KMS-11 (cell line): ENCODE measurements at regions not wholly inside any gene's neighbourhood (a gene's known extent, or its start where the extent isn't known, plus 50 kb on each side); places are given as distances from the start of the nearest gene placed in this dataset.
"Not testable (repeated sequence)": the region's sequence is repeated elsewhere in the genome, so short reads cannot be mapped to it uniquely, and the experiment has no call there.

ENCODE experiments used
- H2AFZ ChIP-seq: fragments of 200-600 bp; sonication (generic); 2 replicates; pipeline ENCODE4 v1.6.1; 2016; ENCODE audit warnings: antibody characterized with exemption, mixed run types, low read depth
- H3K27ac ChIP-seq: fragments of 200-600 bp; sonication (generic); 2 replicates; pipeline ENCODE4 v1.6.1; 2016; ENCODE audit warnings: mild to moderate bottlenecking, mixed run types
- H3K27me3 ChIP-seq: fragments of 200-600 bp; sonication (generic); 2 replicates; pipeline ENCODE4 v1.6.1; 2017; ENCODE audit warnings: mild to moderate bottlenecking, low read depth, mixed run types, moderate library complexity; ENCODE audit not compliant: insufficient read depth
- H3K36me3 ChIP-seq: fragments of 200-600 bp; sonication (generic); 2 replicates; pipeline ENCODE4 v1.6.1; 2017; ENCODE audit warnings: mild to moderate bottlenecking, mixed run types; ENCODE audit not compliant: insufficient read depth
- H3K4me1 ChIP-seq: fragments of 200-600 bp; sonication (generic); 2 replicates; pipeline ENCODE4 v1.6.1; 2016; ENCODE audit warnings: mild to moderate bottlenecking, low read depth, mixed run types; ENCODE audit not compliant: poor library complexity, severe bottlenecking
- H3K4me2 ChIP-seq: fragments of 200-600 bp; sonication (generic); 2 replicates; pipeline ENCODE4 v1.7.0; 2016; ENCODE audit warnings: mild to moderate bottlenecking, mixed run types
- H3K4me3 ChIP-seq: fragments of 200-600 bp; sonication (generic); IDR thresholded peaks from 2 replicates; pipeline ENCODE4 v1.6.1; 2017; ENCODE audit warnings: low read depth, low read length, mixed read lengths; ENCODE audit not compliant: insufficient read depth
- H3K79me2 ChIP-seq: fragments of 200-600 bp; sonication (generic); 2 replicates; pipeline ENCODE4 v1.6.1; 2016; ENCODE audit warnings: low read depth, mixed run types; ENCODE audit not compliant: insufficient read depth
- H3K9ac ChIP-seq: fragments of 200-600 bp; sonication (generic); 2 replicates; pipeline ENCODE4 v1.6.1; 2016; ENCODE audit warnings: mild to moderate bottlenecking, mixed run types
- H4K20me1 ChIP-seq: fragments of 200-600 bp; sonication (generic); 2 replicates; pipeline ENCODE4 v1.6.1; 2016; ENCODE audit warnings: mild to moderate bottlenecking, mixed run types; ENCODE audit not compliant: insufficient read depth
- TF ChIP-seq, protein P1 (sequence below): fragments of 200-600 bp; sonication (generic); conservative IDR thresholded peaks from 2 replicates; pipeline ENCODE4 v1.6.1; 2017; ENCODE audit warnings: low read depth, mild to moderate bottlenecking, antibody characterized with exemption, low read length, moderate library complexity, mixed read lengths

DNA sequence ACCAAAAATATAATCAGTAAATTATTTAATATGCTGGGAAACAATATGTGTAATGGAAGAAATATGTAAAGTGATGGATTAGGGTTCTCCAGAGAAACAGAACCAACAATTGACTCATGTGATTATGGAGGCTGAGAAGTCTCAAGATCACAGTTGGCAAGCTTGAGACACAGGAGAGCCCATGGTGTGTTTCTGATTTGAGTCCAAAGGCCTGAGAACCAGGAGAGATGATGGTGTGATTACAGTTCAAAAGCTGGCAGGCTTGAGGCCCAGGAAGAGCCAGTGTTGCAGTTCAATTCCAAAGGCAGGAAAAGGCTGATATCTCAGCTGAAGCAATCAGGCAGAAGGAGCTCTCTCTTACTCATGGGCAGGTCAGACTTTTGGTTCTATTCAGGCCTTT is 138.8 kb upstream of the NBPF11 start:
- Histone ChIP-seq H3K27me3 (no peaks in the 10 kb centered on the region), H3K4me2 (no peak overlapping the region), H3K9ac (no peak overlapping the region), H3K4me3 (no peak overlapping the region), H3K4me1 (no peaks in the 10 kb centered on the region), H3K79me2 (no peaks in the 10 kb centered on the region), H3K36me3 (no peaks in the 10 kb centered on the region), H2AFZ (no peak overlapping the region), H4K20me1 (no peaks in the 10 kb centered on the region), H3K27ac (no peak overlapping the region)
- TF ChIP-seq, protein P1, sequence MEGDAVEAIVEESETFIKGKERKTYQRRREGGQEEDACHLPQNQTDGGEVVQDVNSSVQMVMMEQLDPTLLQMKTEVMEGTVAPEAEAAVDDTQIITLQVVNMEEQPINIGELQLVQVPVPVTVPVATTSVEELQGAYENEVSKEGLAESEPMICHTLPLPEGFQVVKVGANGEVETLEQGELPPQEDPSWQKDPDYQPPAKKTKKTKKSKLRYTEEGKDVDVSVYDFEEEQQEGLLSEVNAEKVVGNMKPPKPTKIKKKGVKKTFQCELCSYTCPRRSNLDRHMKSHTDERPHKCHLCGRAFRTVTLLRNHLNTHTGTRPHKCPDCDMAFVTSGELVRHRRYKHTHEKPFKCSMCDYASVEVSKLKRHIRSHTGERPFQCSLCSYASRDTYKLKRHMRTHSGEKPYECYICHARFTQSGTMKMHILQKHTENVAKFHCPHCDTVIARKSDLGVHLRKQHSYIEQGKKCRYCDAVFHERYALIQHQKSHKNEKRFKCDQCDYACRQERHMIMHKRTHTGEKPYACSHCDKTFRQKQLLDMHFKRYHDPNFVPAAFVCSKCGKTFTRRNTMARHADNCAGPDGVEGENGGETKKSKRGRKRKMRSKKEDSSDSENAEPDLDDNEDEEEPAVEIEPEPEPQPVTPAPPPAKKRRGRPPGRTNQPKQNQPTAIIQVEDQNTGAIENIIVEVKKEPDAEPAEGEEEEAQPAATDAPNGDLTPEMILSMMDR = no peak

GRCh38 chr1:148289647-148290046 is 137.6 kb upstream of the NBPF11 start:
- H3K4me2 ChIP-seq = no peak overlapping the region
- H3K79me2 ChIP-seq = no peaks in the 10 kb centered on the region
- no peak overlapping the region for H2AFZ ChIP-seq
- H3K36me3 ChIP-seq = no peaks in the 10 kb centered on the region
- H3K27me3 ChIP-seq = no peaks in the 10 kb centered on the region
- no peaks in the 10 kb centered on the region for H4K20me1 ChIP-seq
- H3K27ac ChIP-seq = no peak overlapping the region
- no peaks in the 10 kb centered on the region for H3K4me1 ChIP-seq
- no peak overlapping the region for H3K4me3 ChIP-seq
- H3K9ac ChIP-seq = no peak overlapping the region
- TF ChIP-seq, protein P1 = no peak

DNA sequence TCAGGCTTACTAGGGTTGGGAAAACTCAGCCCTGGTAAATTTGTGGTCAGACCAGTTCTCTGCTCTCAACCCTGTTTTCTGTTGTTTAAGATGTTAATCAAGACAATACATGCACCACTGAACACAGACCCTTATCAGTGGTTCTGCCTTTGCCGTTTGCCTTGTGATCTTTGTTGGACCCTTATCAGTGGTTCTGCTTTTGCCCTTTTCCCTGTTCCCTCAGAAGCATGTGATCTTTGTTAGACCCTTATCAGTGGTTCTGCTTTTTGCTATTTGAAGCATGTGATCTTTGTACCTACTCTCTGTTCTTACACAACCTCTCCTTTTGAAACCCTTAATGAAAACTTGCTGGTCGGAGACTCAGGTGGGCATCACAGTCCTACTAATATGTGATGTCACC is 133.9 kb upstream of the NBPF11 start:
- H3K4me2 ChIP-seq, H3K4me3 ChIP-seq, H4K20me1 ChIP-seq, H3K9ac ChIP-seq, H3K36me3 ChIP-seq, H3K27me3 ChIP-seq, H3K27ac ChIP-seq, H3K79me2 ChIP-seq, H2AFZ ChIP-seq, H3K4me1 ChIP-seq: not testable (repeated sequence)

DNA sequence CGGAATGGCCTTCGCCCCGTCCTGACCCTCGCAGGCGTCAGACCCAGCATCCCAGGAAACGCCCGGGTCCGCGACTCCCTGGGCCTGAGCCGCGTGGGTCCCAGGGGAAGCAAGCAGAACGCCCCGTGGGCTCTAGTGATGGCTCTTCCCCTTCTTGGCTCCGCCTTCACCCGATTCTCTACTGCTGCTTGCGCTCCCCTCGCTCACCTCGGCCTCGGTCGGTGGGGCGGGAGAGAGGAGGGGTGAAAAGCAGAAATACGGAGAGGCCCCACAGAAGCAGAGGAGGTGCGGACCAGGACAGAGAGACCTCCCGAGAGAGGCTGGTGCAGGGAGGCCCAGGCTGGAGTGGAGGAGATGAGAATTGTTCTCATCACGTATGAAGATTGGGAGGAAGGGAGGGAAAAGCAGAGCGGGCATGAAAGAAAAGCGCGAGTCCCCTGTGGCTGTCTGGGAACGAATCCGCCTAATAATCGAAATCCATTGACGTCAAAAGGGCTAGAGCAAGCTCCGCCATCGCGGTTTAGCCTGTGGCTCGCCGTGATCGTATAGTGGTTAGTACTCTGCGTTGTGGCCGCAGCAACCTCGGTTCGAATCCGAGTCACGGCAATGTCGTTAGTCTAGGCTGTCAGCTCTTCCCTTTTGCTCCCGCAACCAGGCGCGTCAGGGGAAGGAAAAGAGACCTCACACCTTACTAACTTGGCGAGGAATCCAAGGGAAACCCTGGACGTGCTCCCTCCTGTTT is 128.9 kb upstream of the NBPF11 start:
- peak overlapping the region; percentile 80 for H2AFZ ChIP-seq
- peak overlapping the region; percentile 55 for H3K9ac ChIP-seq

GRCh38 chr1:148279002-148279542 is 127.0 kb upstream of the NBPF11 start:
- Histone ChIP-seq H3K27ac (peak overlapping the region; percentile 58; the same call in 1 of the 2 replicates), H3K9ac (peak overlapping the region; percentile 55; the same call in 1 of the 2 replicates), H3K4me2 (peak overlapping the region; percentile 82), H3K4me1 (peaks cover 15% of the 10 kb centered on the region), H2AFZ (peak overlapping the region; percentile 80)
- H4K20me1 ChIP-seq, H3K36me3 ChIP-seq, H3K4me3 ChIP-seq, H3K79me2 ChIP-seq, H3K27me3 ChIP-seq: not testable (repeated sequence)

More for the DNA sequence above, 128.9 kb upstream of the NBPF11 start:
- not testable (repeated sequence) for H3K36me3 ChIP-seq, H3K4me3 ChIP-seq, H4K20me1 ChIP-seq, H3K27me3 ChIP-seq, H3K79me2 ChIP-seq
- H3K4me2 ChIP-seq = peak overlapping the region; percentile 82
- H3K4me1 ChIP-seq = peaks cover 15% of the 10 kb centered on the region
- peak overlapping the region; percentile 58 for H3K27ac ChIP-seq

GRCh38 chr1:148277865-148278279 is 125.8 kb upstream of the NBPF11 start:
- H3K36me3 ChIP-seq, H3K27ac ChIP-seq, H3K27me3 ChIP-seq, H3K4me2 ChIP-seq, H3K9ac ChIP-seq, H3K79me2 ChIP-seq, H4K20me1 ChIP-seq, H3K4me3 ChIP-seq, H2AFZ ChIP-seq: not testable (repeated sequence)
- H3K4me1 ChIP-seq = peaks cover 15% of the 10 kb centered on the region

DNA sequence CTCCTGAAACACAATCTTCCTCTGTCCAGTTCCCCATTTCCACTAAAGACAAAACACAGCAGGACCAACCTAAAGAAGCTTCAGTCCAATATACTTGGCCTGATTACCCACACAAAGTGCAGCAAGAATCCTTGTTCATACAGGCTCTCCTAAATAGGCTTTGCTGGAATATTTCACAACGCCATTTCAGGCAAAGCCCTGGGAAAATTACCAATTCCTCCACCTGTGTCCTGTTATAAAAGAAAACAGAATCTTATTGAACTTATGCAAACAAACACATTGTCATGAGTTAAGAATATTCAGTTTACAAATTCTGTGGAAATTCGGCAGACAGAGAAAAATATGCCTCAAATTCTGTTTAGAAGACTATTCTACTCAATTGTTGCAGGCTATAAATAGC is 115.0 kb upstream of the NBPF11 start:
- H3K79me2 ChIP-seq, H2AFZ ChIP-seq, H3K4me1 ChIP-seq, H3K4me2 ChIP-seq, H3K27me3 ChIP-seq, H3K4me3 ChIP-seq, H4K20me1 ChIP-seq, H3K36me3 ChIP-seq, H3K27ac ChIP-seq, H3K9ac ChIP-seq: not testable (repeated sequence)
